ENCODE measurements at regions not wholly inside any gene's neighbourhood (a gene's known extent, or its start where the extent isn't known, plus 50 kb on each side); places are given as distances from the start of the nearest gene placed in this dataset.

GRCh38 chr2:150320608-150321007 is 166.9 kb downstream of the RND3 start:
- H3K36me3 ChIP-seq (ENCODE audit: low read depth, missing control alignments) = no peaks in the 10 kb centered on the region
- H3K4me3 ChIP-seq = no peak overlapping the region
- H3K27me3 ChIP-seq = no peaks in the 10 kb centered on the region
- no peaks in the 10 kb centered on the region for H3K4me1 ChIP-seq
- H3K27ac ChIP-seq = no peak overlapping the region
- TF ChIP-seq POLR2A (IDR thresholded peaks at IDR 0.05) (no peak), CTCF (IDR thresholded peaks at IDR 0.05) (no peak)
- 87% methylated on average over 1 of the region's 1 CpG for WGBS, 2 donors
- H3K9me3 ChIP-seq = no peaks in the 10 kb centered on the region
- intact Hi-C loops (cut with DNase I; ENCODE audit: low total_unique reads) = no loop called here
- no peak for DNase-seq

- 82 to 84% methylated on average over 4 of the region's 4 CpGs for WGBS, 2 donors
- Histone ChIP-seq H3K36me3 (ENCODE audit: low read depth, missing control alignments) (no peaks in the 10 kb centered on the region), H3K9me3 (no peaks in the 10 kb centered on the region), H3K4me1 (no peaks in the 10 kb centered on the region), H3K27ac (no peak overlapping the region), H3K27me3 (no peaks in the 10 kb centered on the region), H3K4me3 (no peak overlapping the region)
- TF ChIP-seq CTCF (IDR thresholded peaks at IDR 0.05) (no peak), POLR2A (IDR thresholded peaks at IDR 0.05) (no peak)
- no peak for DNase-seq
- intact Hi-C loops (cut with DNase I; ENCODE audit: low total_unique reads) = no loop called here
These were observed 167.6 kb downstream of the RND3 start for GRCh38 chr2:150319658-150320555.

- no peak overlapping the region for H3K4me3 ChIP-seq
- H3K9me3 ChIP-seq = no peaks in the 10 kb centered on the region
- H3K4me1 ChIP-seq = no peaks in the 10 kb centered on the region
- TF ChIP-seq POLR2A (IDR thresholded peaks at IDR 0.05) (no peak), CTCF (IDR thresholded peaks at IDR 0.05) (no peak)
- DNase-seq = no peak
- no peaks in the 10 kb centered on the region for H3K36me3 ChIP-seq (ENCODE audit: low read depth, missing control alignments)
- 86 to 89% methylated on average over 4 of the region's 4 CpGs for WGBS, 2 donors
- intact Hi-C loops (cut with DNase I; ENCODE audit: low total_unique reads) = no loop called here
- H3K27me3 ChIP-seq = no peaks in the 10 kb centered on the region
- H3K27ac ChIP-seq = no peak overlapping the region
These were observed 168.4 kb downstream of the RND3 start for GRCh38 chr2:150319085-150319484.

- no peak for DNase-seq
- Histone ChIP-seq H3K4me3 (no peak overlapping the region), H3K9me3 (no peaks in the 10 kb centered on the region), H3K27ac (no peak overlapping the region), H3K36me3 (ENCODE audit: low read depth, missing control alignments) (no peaks in the 10 kb centered on the region), H3K27me3 (no peaks in the 10 kb centered on the region), H3K4me1 (no peaks in the 10 kb centered on the region)
- WGBS, 2 donors = 88 to 91% methylated on average over 4 of the region's 4 CpGs
- intact Hi-C loops (cut with DNase I; ENCODE audit: low total_unique reads) = no loop called here
- no peak for TF ChIP-seq POLR2A (IDR thresholded peaks at IDR 0.05)
These were observed 175.2 kb downstream of the RND3 start for GRCh38 chr2:150312271-150312670.

- DNase-seq = no peak
- WGBS, 2 donors = 84% methylated on average over 3 of the region's 3 CpGs; no CpG with 5 or more reads in 1 of the 2 donors
- TF ChIP-seq POLR2A (IDR thresholded peaks at IDR 0.05) = no peak
- Histone ChIP-seq H3K4me1 (no peaks in the 10 kb centered on the region), H3K9me3 (no peaks in the 10 kb centered on the region), H3K27ac (no peak overlapping the region), H3K36me3 (ENCODE audit: low read depth, missing control alignments) (no peaks in the 10 kb centered on the region), H3K4me3 (no peak overlapping the region), H3K27me3 (no peaks in the 10 kb centered on the region)
- intact Hi-C loops (cut with DNase I; ENCODE audit: low total_unique reads) = no loop called here
These were observed 178.0 kb downstream of the RND3 start for GRCh38 chr2:150309311-150310080.
